H9 (cell line): ENCODE measurements at regions not wholly inside any gene's neighbourhood (a gene's known extent, or its start where the extent isn't known, plus 50 kb on each side); places are given as distances from the start of the nearest gene placed in this dataset.

Experiments used
- DNase-seq: peaks from one replicate; pipeline ENCODE4 v3.0.0-alpha.2; 2017
- H2AFZ ChIP-seq: one replicate; pipeline ENCODE4 v1.6.1; 2013; ENCODE audit warnings: mild to moderate bottlenecking, low read length, control low read depth, moderate library complexity
- H2AK5ac ChIP-seq: 2 replicates; pipeline ENCODE4 v1.6.1; 2013; ENCODE audit warnings: low read length, control low read depth, mixed read lengths; ENCODE audit not compliant: insufficient read length
- H2BK120ac ChIP-seq: one replicate; pipeline ENCODE4 v1.6.1; 2013; ENCODE audit warnings: low read depth, mild to moderate bottlenecking, low read length, control low read depth, inconsistent platforms; ENCODE audit not compliant: poor library complexity, severe bottlenecking
- H2BK12ac ChIP-seq: 2 replicates; pipeline ENCODE4 v1.6.1; 2013; ENCODE audit warnings: low read length, control low read depth, mixed read lengths, low read depth; ENCODE audit not compliant: insufficient read length
- H2BK15ac ChIP-seq: 2 replicates; pipeline ENCODE4 v1.6.1; 2013; ENCODE audit warnings: low read depth, low read length, control low read depth
- H2BK20ac ChIP-seq: one replicate; pipeline ENCODE4 v1.6.1; 2013; ENCODE audit warnings: low read depth, mild to moderate bottlenecking, low read length, control low read depth, inconsistent platforms; ENCODE audit not compliant: poor library complexity, severe bottlenecking
- H2BK5ac ChIP-seq: 2 replicates; pipeline ENCODE4 v1.6.1; 2013; ENCODE audit warnings: low read length, control low read depth, mixed read lengths; ENCODE audit not compliant: insufficient read length
- H3K14ac ChIP-seq: 2 replicates; pipeline ENCODE4 v1.6.1; 2013; ENCODE audit warnings: low read length, control low read depth; ENCODE audit not compliant: insufficient read depth
- H3K18ac ChIP-seq: 2 replicates; pipeline ENCODE4 v1.6.1; 2013; ENCODE audit warnings: low read depth, mild to moderate bottlenecking, mixed read lengths, low read length, control low read depth; ENCODE audit not compliant: insufficient read length
- H3K23ac ChIP-seq: 2 replicates; pipeline ENCODE4 v1.6.1; 2013; ENCODE audit warnings: low read length, control low read depth, mixed read lengths, low read depth; ENCODE audit not compliant: insufficient read length
- H3K23me2 ChIP-seq: 2 replicates; pipeline ENCODE4 v1.6.1; 2013; ENCODE audit warnings: low read depth, mild to moderate bottlenecking, mixed read lengths, low read length, control low read depth; ENCODE audit not compliant: insufficient read length, poor library complexity, severe bottlenecking
- H3K27ac ChIP-seq: 2 replicates; pipeline ENCODE4 v1.5.1; 2013; ENCODE audit warnings: low read length, control low read depth, mixed read lengths, low read depth; ENCODE audit not compliant: insufficient read length
- H3K27me3 ChIP-seq: 2 replicates; pipeline ENCODE4 v1.6.1; 2013; ENCODE audit warnings: low read length, control low read depth, inconsistent platforms; ENCODE audit not compliant: insufficient read depth
- H3K4ac ChIP-seq: 2 replicates; pipeline ENCODE4 v1.6.1; 2013; ENCODE audit warnings: low read depth, mild to moderate bottlenecking, control low read depth, inconsistent platforms, low read length, moderate library complexity
- H3K4me1 ChIP-seq: 2 replicates; pipeline ENCODE4 v1.6.1; 2013; ENCODE audit warnings: low read length, control low read depth, inconsistent platforms; ENCODE audit not compliant: insufficient read depth
- H3K4me2 ChIP-seq: 2 replicates; pipeline ENCODE4 v1.6.1; 2013; ENCODE audit warnings: low read length, control low read depth, mixed read lengths; ENCODE audit not compliant: insufficient read length, insufficient read depth
- H3K56ac ChIP-seq: 2 replicates; pipeline ENCODE4 v1.6.1; 2013; ENCODE audit warnings: low read depth, mild to moderate bottlenecking, mixed read lengths, low read length, control low read depth; ENCODE audit not compliant: insufficient read length
- H3K79me1 ChIP-seq: 2 replicates; pipeline ENCODE4 v1.6.1; 2013; ENCODE audit warnings: low read depth, mild to moderate bottlenecking, moderate library complexity, low read length, control low read depth, inconsistent platforms; ENCODE audit not compliant: insufficient read depth, poor library complexity, severe bottlenecking
- H3K79me2 ChIP-seq: 2 replicates; pipeline ENCODE4 v1.6.1; 2013; ENCODE audit warnings: low read length, control low read depth, inconsistent platforms; ENCODE audit not compliant: insufficient read depth
- H3K9ac ChIP-seq: 2 replicates; pipeline ENCODE4 v1.6.1; 2013; ENCODE audit warnings: low read length, control low read depth, mixed read lengths; ENCODE audit not compliant: insufficient read length; ENCODE audit errors: extremely low read depth
- H3K9me3 ChIP-seq: one replicate; pipeline ENCODE4 v1.6.1; 2013; ENCODE audit warnings: low read depth, low read length, inconsistent platforms; ENCODE audit not compliant: control insufficient read depth
- H3T11ph ChIP-seq: one replicate; pipeline ENCODE4 v1.6.1; 2013; ENCODE audit warnings: mild to moderate bottlenecking, low read length, control low read depth, inconsistent platforms
- H4K20me1 ChIP-seq: one replicate; pipeline ENCODE4 v1.6.1; 2013; ENCODE audit not compliant: control insufficient read depth, insufficient read length, insufficient read depth
- H4K5ac ChIP-seq: 2 replicates; pipeline ENCODE4 v1.6.1; 2013; ENCODE audit warnings: low read depth, mild to moderate bottlenecking, mixed read lengths, low read length, control low read depth; ENCODE audit not compliant: insufficient read length
- H4K8ac ChIP-seq: replicated peaks from 2 replicates; pipeline ENCODE4 v1.6.1; 2013; ENCODE audit warnings: low read length, control low read depth, mixed read lengths, low read depth; ENCODE audit not compliant: insufficient read length
- H4K91ac ChIP-seq: 2 replicates; pipeline ENCODE4 v1.6.1; 2013; ENCODE audit warnings: low read depth, mild to moderate bottlenecking, moderate library complexity, mixed read lengths, low read length, control low read depth; ENCODE audit not compliant: insufficient read length
- H3K27ac Mint-ChIP-seq, 3 experiments: 2 replicates in 2 of 3; 3 replicates in 1 of 3; pipeline ENCODE4 v1.8.0; 2020 to 2021; ENCODE audit warnings: mixed read lengths in 3 of 3, mild to moderate bottlenecking in 1 of 3, moderate library complexity in 1 of 3
- H3K27me3 Mint-ChIP-seq: 2 replicates; pipeline ENCODE4 v1.8.0; 2021; ENCODE audit warnings: low read depth, mild to moderate bottlenecking, moderate library complexity, mixed read lengths
- H3K36me3 Mint-ChIP-seq, 3 experiments: 2 replicates in 2 of 3; 3 replicates in 1 of 3; pipeline ENCODE4 v1.8.0; 2020 to 2021; ENCODE audit warnings: low read depth in 3 of 3, mixed read lengths in 3 of 3; ENCODE audit not compliant: insufficient read depth in 1 of 3
- H3K4me1 Mint-ChIP-seq, 2 experiments: 2 replicates each; pipeline ENCODE4 v1.8.0; 2020; ENCODE audit warnings: mixed read lengths in 2 of 2
- H3K4me3 Mint-ChIP-seq, 2 experiments: 2 replicates in 1 of 2; 3 replicates in 1 of 2; pipeline ENCODE4 v1.8.0; 2020 to 2021; ENCODE audit warnings: mild to moderate bottlenecking in 2 of 2, mixed read lengths in 2 of 2, moderate library complexity in 1 of 2
- H3K9me3 Mint-ChIP-seq, 2 experiments: 2 replicates in 1 of 2; 3 replicates in 1 of 2; pipeline ENCODE4 v1.8.0; 2020; ENCODE audit warnings: mild to moderate bottlenecking in 2 of 2, mixed read lengths in 2 of 2, moderate library complexity in 1 of 2
- WGBS: extraction: QIAGEN DNeasy Blood & Tissue Kit; methylation state at CpG from one replicate; pipeline ENCODE4 v1.1.7; 2013; ENCODE audit warnings: missing lambda C conversion rate, low lambda C conversion rate, mixed read lengths; ENCODE audit not compliant: insufficient read length; ENCODE audit errors: extremely low coverage; 5-methylcytosine and 5-hydroxymethylcytosine counted together
- TF ChIP-seq, protein P1 (sequence below): fragments of 200-600 bp; sonication (generic); conservative IDR thresholded peaks from 3 replicates; pipeline ENCODE4 v1.8.0; 2021; ENCODE audit warnings: antibody characterized with exemption, mild to moderate bottlenecking

DNA sequence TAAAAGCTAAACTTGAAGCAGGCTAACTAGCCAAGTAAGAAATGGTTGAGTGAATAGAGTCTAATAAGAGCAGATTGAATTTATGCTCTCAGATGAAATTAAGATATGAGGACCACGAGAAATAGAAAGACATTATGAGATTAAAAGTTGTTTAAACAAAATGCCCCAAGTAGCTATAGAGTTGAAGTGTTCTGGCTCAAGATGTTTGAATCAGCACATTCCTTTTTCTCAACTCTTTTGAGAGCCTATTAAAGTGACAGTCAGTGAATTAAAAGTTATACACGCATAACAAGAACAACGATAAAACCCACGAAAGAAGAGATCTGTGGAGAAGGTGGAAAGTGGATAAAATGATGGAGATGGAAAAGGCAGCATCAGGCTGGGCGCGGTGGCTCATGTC lies 322.2 kb upstream of the ANKRD30A start:
- H2BK20ac ChIP-seq: no peak overlapping the region
- no peak overlapping the region for H2BK15ac ChIP-seq
- H3K4me1 ChIP-seq: no peaks in the 10 kb centered on the region
- H4K5ac ChIP-seq: no peak overlapping the region
- no peaks in the 10 kb centered on the region for H3K27me3 Mint-ChIP-seq
- no peak overlapping the region for H2BK12ac ChIP-seq
- no peak overlapping the region for H2BK5ac ChIP-seq
- no peaks in the 10 kb centered on the region for H3K79me2 ChIP-seq
- H4K20me1 ChIP-seq: no peaks in the 10 kb centered on the region
- TF ChIP-seq, protein P1, sequence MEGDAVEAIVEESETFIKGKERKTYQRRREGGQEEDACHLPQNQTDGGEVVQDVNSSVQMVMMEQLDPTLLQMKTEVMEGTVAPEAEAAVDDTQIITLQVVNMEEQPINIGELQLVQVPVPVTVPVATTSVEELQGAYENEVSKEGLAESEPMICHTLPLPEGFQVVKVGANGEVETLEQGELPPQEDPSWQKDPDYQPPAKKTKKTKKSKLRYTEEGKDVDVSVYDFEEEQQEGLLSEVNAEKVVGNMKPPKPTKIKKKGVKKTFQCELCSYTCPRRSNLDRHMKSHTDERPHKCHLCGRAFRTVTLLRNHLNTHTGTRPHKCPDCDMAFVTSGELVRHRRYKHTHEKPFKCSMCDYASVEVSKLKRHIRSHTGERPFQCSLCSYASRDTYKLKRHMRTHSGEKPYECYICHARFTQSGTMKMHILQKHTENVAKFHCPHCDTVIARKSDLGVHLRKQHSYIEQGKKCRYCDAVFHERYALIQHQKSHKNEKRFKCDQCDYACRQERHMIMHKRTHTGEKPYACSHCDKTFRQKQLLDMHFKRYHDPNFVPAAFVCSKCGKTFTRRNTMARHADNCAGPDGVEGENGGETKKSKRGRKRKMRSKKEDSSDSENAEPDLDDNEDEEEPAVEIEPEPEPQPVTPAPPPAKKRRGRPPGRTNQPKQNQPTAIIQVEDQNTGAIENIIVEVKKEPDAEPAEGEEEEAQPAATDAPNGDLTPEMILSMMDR: no peak
- H3K36me3 Mint-ChIP-seq: no peaks in the 10 kb centered on the region
- H4K8ac ChIP-seq: no peak overlapping the region
- no peak overlapping the region for H3K27ac ChIP-seq
- no CpG with 5 or more reads among the region's 6 CpGs for WGBS
- no peak overlapping the region for H3K4ac ChIP-seq
- no peak for DNase-seq
- no peaks in the 10 kb centered on the region for H3K27me3 ChIP-seq
- H3K9me3 Mint-ChIP-seq: peaks cover 0 to 29% of the 10 kb centered on the region in 2 experiments; a peak in 1 of 5 replicates
- H2BK120ac ChIP-seq: no peak overlapping the region
- H3T11ph ChIP-seq: no peak overlapping the region
- no peak overlapping the region for H3K56ac ChIP-seq
- H3K23ac ChIP-seq: no peak overlapping the region
- no peaks in the 10 kb centered on the region for H3K23me2 ChIP-seq
- no peaks in the 10 kb centered on the region for H3K9me3 ChIP-seq
- no peak overlapping the region for H3K14ac ChIP-seq
- H3K79me1 ChIP-seq: no peaks in the 10 kb centered on the region
- no peak overlapping the region for H4K91ac ChIP-seq
- no peak overlapping the region for H2AFZ ChIP-seq
- no peak overlapping the region for H3K4me2 ChIP-seq
- no peaks in the 10 kb centered on the region for H3K4me1 Mint-ChIP-seq
- H3K27ac Mint-ChIP-seq: no peak overlapping the region
- no peak overlapping the region for H3K18ac ChIP-seq
- H2AK5ac ChIP-seq: no peak overlapping the region
- H3K9ac ChIP-seq: no peak overlapping the region
- no peak overlapping the region for H3K4me3 Mint-ChIP-seq
